LNCAP (cell line): ENCODE measurements at regions not wholly inside any gene's neighbourhood (a gene's known extent, or its start where the extent isn't known, plus 50 kb on each side); places are given as distances from the start of the nearest gene placed in this dataset.

Experiments
- TF ChIP-seq, protein P1 (sequence below): fragments of 450-650 bp; IDR thresholded peaks from 2 replicates; pipeline ENCODE4 v1.5.1; 2017; ENCODE audit warnings: mild to moderate bottlenecking

- TF ChIP-seq, protein P1, sequence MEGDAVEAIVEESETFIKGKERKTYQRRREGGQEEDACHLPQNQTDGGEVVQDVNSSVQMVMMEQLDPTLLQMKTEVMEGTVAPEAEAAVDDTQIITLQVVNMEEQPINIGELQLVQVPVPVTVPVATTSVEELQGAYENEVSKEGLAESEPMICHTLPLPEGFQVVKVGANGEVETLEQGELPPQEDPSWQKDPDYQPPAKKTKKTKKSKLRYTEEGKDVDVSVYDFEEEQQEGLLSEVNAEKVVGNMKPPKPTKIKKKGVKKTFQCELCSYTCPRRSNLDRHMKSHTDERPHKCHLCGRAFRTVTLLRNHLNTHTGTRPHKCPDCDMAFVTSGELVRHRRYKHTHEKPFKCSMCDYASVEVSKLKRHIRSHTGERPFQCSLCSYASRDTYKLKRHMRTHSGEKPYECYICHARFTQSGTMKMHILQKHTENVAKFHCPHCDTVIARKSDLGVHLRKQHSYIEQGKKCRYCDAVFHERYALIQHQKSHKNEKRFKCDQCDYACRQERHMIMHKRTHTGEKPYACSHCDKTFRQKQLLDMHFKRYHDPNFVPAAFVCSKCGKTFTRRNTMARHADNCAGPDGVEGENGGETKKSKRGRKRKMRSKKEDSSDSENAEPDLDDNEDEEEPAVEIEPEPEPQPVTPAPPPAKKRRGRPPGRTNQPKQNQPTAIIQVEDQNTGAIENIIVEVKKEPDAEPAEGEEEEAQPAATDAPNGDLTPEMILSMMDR: no peak
These were observed 111.8 kb upstream of the DPP10 start for GRCh38 chr2:114330594-114330993.

DNA sequence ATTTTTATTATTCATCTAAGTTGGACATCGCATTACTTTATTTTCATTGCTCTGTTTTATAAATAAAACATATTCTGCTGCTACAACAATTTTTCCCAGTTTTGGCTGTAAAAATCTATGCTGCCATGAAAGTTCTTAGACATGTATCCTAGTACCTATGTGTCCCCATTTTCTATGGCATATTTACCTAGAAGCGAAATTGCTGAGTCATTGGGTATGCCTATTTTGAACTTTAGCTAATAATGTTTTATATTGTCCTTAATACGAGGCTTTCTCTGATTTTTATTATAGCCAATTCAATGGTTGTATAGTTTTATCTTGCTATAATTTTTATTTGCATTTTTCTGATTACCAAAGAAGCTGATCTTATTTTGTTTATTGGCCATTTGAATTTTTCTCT lies 110.5 kb upstream of the DPP10 start:
- TF ChIP-seq, protein P1: no peak

- TF ChIP-seq, protein P1: no peak
These were observed 97.2 kb upstream of the DPP10 start for GRCh38 chr2:114345246-114345645.

DNA sequence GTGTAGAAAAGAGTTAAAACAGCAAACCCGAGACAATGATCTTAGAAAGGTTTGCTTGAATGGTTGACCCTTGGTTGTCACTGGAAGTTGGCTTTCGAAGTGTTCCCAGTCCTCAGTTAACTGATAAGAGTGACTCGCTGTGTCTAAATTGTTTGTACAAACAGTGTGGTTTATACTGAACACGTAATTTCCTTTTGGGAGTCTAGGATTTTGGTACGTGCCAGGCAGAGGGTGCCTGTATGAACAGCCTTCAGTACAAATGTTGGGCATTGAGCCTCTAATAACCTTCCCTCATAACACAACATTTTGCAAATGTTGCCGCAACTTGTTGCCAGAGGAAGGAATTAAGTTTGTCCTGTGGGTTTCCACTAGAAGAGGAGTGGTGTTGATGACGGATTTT lies 95.8 kb upstream of the DPP10 start:
- TF ChIP-seq, protein P1: no peak

- TF ChIP-seq, protein P1: no peak
These were observed 92.2 kb upstream of the DPP10 start for GRCh38 chr2:114350186-114350725.

- TF ChIP-seq, protein P1: no peak
These were observed 89.5 kb upstream of the DPP10 start for GRCh38 chr2:114352988-114353387.

DNA sequence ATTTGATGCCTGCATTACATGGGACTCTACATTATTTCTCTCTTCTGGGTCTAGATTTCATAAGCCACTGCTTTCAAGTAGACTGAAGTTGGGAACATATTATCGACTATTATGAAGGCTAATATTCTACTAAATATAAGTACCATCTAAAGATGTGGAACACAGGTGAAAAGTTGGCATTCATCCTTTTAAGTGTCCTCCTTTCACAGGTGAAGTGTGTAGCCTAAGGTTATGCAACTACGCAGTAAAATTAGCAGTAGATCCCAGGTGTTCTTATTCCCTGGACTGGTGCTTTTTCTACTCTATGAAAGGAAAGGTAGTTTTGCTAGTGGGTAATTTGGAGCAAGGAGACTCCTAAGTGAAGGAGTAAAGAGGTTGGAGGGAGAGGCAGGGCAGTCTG lies 88.2 kb upstream of the DPP10 start:
- TF ChIP-seq, protein P1: no peak

- TF ChIP-seq, protein P1: no peak
These were observed 73.7 kb upstream of the DPP10 start for GRCh38 chr2:114368705-114369104.
